Memory B cell (primary cell): ENCODE measurements at regions not wholly inside any gene's neighbourhood (a gene's known extent, or its start where the extent isn't known, plus 50 kb on each side); places are given as distances from the start of the nearest gene placed in this dataset.

Source experiments
- ATAC-seq: fragments of 150-1000 bp; cut with Tn5 transposase; 2 replicates; pipeline ENCODE4 v1.10.0; 2021; ENCODE audit warnings: low read depth, mild to moderate bottlenecking, moderate library complexity
- DNase-seq, 2 donors: peaks; one replicate each; pipeline ENCODE4 v3.0.0; 2022; ENCODE audit warnings: low spot score in 2 of 2
- H3K27ac Mint-ChIP-seq: one replicate; pipeline ENCODE4 v1.8.0; 2022; ENCODE audit warnings: mild to moderate bottlenecking, moderate library complexity, mixed read lengths
- H3K27me3 Mint-ChIP-seq: one replicate; pipeline ENCODE4 v1.8.0; 2022; ENCODE audit warnings: mixed read lengths
- H3K36me3 Mint-ChIP-seq: one replicate; pipeline ENCODE4 v1.8.0; 2022; ENCODE audit warnings: mild to moderate bottlenecking, mixed read lengths
- H3K4me1 Mint-ChIP-seq: one replicate; pipeline ENCODE4 v1.8.0; 2022; ENCODE audit warnings: mixed read lengths
- H3K4me3 Mint-ChIP-seq: one replicate; pipeline ENCODE4 v1.8.0; 2022; ENCODE audit warnings: mild to moderate bottlenecking, moderate library complexity, mixed read lengths
- H3K9me3 Mint-ChIP-seq: one replicate; pipeline ENCODE4 v1.8.0; 2022; ENCODE audit warnings: mixed read lengths

- no peak overlapping the region for H3K27ac Mint-ChIP-seq
- DNase-seq (no peak), ATAC-seq (no peak)
- H3K27me3 Mint-ChIP-seq: no peaks in the 10 kb centered on the region
- no peaks in the 10 kb centered on the region for H3K36me3 Mint-ChIP-seq
- peaks cover 13% of the 10 kb centered on the region for H3K9me3 Mint-ChIP-seq
- H3K4me3 Mint-ChIP-seq: no peak overlapping the region
- no peaks in the 10 kb centered on the region for H3K4me1 Mint-ChIP-seq
Observed at GRCh38 chr3:82940124-82940523, 1178.7 kb upstream of the GBE1 start.

GRCh38 chr3:82939491-82940097 is 1178.1 kb upstream of the GBE1 start:
- H3K4me1 Mint-ChIP-seq: no peaks in the 10 kb centered on the region
- H3K36me3 Mint-ChIP-seq: no peaks in the 10 kb centered on the region
- ATAC-seq (no peak), DNase-seq (no peak)
- H3K9me3 Mint-ChIP-seq: peaks cover 11% of the 10 kb centered on the region
- H3K27ac Mint-ChIP-seq: no peak overlapping the region
- H3K4me3 Mint-ChIP-seq: no peak overlapping the region
- no peaks in the 10 kb centered on the region for H3K27me3 Mint-ChIP-seq

DNA sequence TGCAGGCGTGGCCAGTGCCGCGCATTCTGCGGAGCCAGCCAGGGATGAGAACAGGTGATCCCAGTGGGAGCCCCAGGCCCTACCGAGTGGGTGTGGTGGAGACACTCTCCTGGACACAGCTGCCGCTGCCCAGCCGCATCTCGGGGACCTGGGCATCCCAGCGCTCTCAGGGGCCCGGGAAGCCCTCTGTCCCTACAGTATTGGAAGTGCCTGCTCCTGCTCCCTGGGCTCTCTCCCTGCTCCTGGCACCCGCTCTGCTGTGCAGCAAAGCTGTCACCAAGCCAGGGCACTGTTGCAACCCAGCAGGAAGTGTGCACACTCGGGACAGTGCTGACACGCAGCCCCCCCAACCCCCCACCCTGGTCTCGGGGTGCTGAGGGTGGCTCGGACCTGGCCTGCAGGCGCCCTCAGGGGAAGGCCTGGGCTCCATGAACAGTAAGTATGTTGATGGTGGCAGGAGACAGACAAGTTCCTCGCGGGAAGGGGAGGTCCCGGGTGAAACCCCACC is 1177.4 kb upstream of the GBE1 start:
- ATAC-seq: no peak
- no peaks in the 10 kb centered on the region for H3K36me3 Mint-ChIP-seq
- H3K4me3 Mint-ChIP-seq: no peak overlapping the region
- H3K4me1 Mint-ChIP-seq: no peaks in the 10 kb centered on the region
- no peak overlapping the region for H3K27ac Mint-ChIP-seq
- DNase-seq: no peak
- peaks cover 5% of the 10 kb centered on the region for H3K9me3 Mint-ChIP-seq
- no peaks in the 10 kb centered on the region for H3K27me3 Mint-ChIP-seq

DNA sequence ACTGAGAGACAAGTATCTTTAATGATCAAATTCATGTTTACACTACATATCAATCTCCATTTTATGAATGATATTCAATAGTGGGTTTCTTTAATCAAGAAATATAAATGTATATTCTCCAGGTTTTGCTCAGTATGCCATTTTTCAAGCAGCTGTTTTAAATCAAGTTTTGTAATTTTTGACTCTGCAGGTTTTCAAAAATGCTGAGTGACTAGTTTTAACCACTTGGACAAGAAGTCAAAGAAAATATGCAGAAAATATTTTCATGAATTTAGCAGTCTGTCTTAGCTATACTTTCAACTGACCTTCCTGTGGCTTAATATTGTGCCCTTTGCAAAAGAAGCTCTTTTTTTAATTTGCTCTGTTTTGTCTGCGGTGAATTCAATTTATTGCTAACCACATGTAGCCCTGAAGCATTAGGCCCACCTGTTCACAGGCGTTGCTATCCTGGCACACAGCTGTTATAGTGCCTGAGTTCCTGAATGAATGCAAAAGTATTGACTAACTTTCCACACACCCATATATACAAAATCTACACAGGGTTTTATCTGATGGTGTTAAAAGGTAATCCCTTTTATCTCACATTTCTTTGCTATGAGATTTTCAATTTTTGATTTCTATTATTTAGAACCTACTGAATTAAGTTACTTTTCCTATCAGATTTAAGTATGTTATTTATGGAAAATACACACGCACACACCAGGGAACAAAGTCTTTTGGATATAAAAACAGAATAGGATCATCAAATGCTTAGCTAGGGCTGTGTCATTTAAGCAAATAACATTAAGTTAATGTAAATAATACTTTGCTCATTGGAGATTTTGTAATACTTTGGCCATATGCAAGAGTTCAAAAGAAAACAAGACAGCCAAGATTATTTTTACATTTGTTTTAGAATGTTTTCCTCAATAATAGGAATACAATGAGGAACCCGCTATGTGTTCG is 1166.1 kb upstream of the GBE1 start:
- H3K27ac Mint-ChIP-seq: no peak overlapping the region
- H3K9me3 Mint-ChIP-seq: peaks cover 3% of the 10 kb centered on the region
- no peaks in the 10 kb centered on the region for H3K27me3 Mint-ChIP-seq
- no peaks in the 10 kb centered on the region for H3K4me1 Mint-ChIP-seq
- no peaks in the 10 kb centered on the region for H3K36me3 Mint-ChIP-seq
- ATAC-seq (no peak), DNase-seq (no peak)
- no peak overlapping the region for H3K4me3 Mint-ChIP-seq

- H3K4me1 Mint-ChIP-seq: no peaks in the 10 kb centered on the region
- no peak overlapping the region for H3K4me3 Mint-ChIP-seq
- DNase-seq: no peak
Observed at GRCh38 chr3:82891028-82891427, 1129.6 kb upstream of the GBE1 start.

GRCh38 chr3:82883072-82883471 is 1121.6 kb upstream of the GBE1 start:
- Mint-ChIP-seq H3K36me3 (no peaks in the 10 kb centered on the region), H3K4me1 (no peaks in the 10 kb centered on the region), H3K9me3 (peaks cover 6% of the 10 kb centered on the region), H3K27me3 (no peaks in the 10 kb centered on the region), H3K4me3 (no peak overlapping the region), H3K27ac (no peak overlapping the region)
- ATAC-seq (no peak), DNase-seq (no peak)

More at GRCh38 chr3:82891028-82891427, 1129.6 kb upstream of the GBE1 start:
- no peaks in the 10 kb centered on the region for H3K27me3 Mint-ChIP-seq
- H3K9me3 Mint-ChIP-seq: peaks cover 4% of the 10 kb centered on the region
- H3K36me3 Mint-ChIP-seq: no peaks in the 10 kb centered on the region
- no peak overlapping the region for H3K27ac Mint-ChIP-seq
- no peak for ATAC-seq

DNA sequence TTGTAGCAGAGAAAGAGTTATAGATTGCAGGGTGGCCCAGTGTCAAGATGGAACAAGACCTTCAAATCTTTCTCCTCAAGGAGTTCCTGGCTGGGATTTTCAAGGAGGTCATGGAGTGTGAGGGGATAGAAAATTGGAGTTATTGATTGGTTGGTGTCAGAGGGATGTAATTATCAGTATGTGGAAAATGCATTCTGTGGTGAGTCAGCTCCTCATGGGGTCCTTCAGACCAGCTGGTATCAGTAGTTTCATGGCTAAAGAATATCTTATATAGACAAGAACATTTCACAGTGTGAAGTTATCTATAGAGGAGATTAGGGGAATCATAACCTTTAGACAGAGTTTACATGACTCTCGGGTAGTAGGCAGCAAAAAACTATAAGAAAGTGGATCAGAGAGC is 1114.0 kb upstream of the GBE1 start:
- H3K4me1 Mint-ChIP-seq: no peaks in the 10 kb centered on the region
- DNase-seq: no peak
- no peak for ATAC-seq
- H3K4me3 Mint-ChIP-seq: no peak overlapping the region
- peaks cover 2% of the 10 kb centered on the region for H3K9me3 Mint-ChIP-seq
- H3K27ac Mint-ChIP-seq: no peak overlapping the region
- H3K36me3 Mint-ChIP-seq: no peaks in the 10 kb centered on the region
- no peaks in the 10 kb centered on the region for H3K27me3 Mint-ChIP-seq

DNA sequence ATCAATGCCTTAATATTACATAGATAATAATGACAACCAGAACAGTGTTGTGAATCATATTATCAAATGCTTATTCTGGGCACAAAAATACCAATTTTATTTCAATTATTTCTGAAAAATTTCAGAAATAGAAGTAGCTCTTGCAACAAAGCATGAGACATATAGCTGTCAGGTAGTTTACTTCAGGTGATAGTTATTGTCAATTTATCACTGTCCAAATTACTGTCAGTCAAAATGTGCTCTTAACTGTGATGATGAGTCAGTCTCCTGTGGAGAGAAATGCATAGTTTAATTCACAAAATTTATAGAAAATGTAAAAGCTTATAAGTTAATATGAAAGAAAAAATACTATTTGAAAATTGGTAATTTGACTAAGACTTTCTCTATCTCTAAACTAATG is 1078.4 kb upstream of the GBE1 start:
- DNase-seq: no peak
- H3K4me1 Mint-ChIP-seq: no peaks in the 10 kb centered on the region
- no peak overlapping the region for H3K4me3 Mint-ChIP-seq
- no peak for ATAC-seq
- no peak overlapping the region for H3K27ac Mint-ChIP-seq
- peaks cover 7% of the 10 kb centered on the region for H3K9me3 Mint-ChIP-seq
- H3K36me3 Mint-ChIP-seq: no peaks in the 10 kb centered on the region
- no peaks in the 10 kb centered on the region for H3K27me3 Mint-ChIP-seq

DNA sequence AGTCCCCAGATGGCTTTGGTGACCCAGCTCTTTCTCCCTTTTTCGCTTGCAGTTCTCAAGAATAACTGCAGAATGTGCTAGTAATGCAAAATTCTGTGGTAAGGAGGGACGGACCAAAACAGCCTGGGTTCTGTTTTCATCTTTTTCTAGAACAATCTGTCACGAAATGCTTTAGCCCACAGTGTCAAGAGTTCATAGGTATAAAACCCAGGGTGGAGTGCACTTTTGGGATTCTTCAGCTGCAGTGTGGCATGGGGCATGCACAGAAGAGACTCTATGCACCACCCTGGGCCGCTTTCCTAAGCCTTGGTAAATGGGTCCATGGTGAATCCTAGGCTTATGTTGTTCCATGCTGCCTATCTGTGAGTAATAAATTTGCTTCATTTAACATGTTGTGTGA is 1072.7 kb upstream of the GBE1 start:
- peaks cover 3% of the 10 kb centered on the region for H3K9me3 Mint-ChIP-seq
- no peaks in the 10 kb centered on the region for H3K4me1 Mint-ChIP-seq
- ATAC-seq (no peak), DNase-seq (no peak)
- H3K4me3 Mint-ChIP-seq: no peak overlapping the region
- H3K27ac Mint-ChIP-seq: no peak overlapping the region
- H3K27me3 Mint-ChIP-seq: no peaks in the 10 kb centered on the region
- H3K36me3 Mint-ChIP-seq: no peaks in the 10 kb centered on the region

DNA sequence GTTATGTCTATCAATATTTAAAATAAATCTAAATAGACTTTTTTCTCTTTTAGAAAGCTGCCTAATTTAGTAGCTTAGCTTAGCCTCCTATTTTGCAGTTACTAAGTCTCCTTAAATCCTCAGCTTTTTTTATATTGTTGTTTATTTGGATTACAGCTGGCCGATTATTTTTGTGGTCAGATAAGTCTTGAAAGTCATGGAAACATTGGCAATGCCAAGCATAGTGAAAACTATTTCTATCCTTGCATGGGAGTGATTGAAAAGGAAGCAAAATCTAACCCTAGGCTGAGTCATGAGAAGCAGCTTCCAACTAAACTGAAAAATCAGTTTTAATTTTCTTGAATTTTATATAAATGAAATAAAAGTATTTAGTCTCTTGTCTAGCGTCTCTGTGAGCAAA is 1063.0 kb upstream of the GBE1 start:
- H3K27ac Mint-ChIP-seq: no peak overlapping the region
- H3K36me3 Mint-ChIP-seq: no peaks in the 10 kb centered on the region
- ATAC-seq (no peak), DNase-seq (no peak)
- H3K4me1 Mint-ChIP-seq: no peaks in the 10 kb centered on the region
- no peak overlapping the region for H3K4me3 Mint-ChIP-seq
- H3K9me3 Mint-ChIP-seq: peaks cover 6% of the 10 kb centered on the region
- no peaks in the 10 kb centered on the region for H3K27me3 Mint-ChIP-seq

- H3K27me3 Mint-ChIP-seq: no peaks in the 10 kb centered on the region
- no peaks in the 10 kb centered on the region for H3K4me1 Mint-ChIP-seq
- no peak overlapping the region for H3K27ac Mint-ChIP-seq
- no peaks in the 10 kb centered on the region for H3K36me3 Mint-ChIP-seq
- no peak overlapping the region for H3K4me3 Mint-ChIP-seq
- H3K9me3 Mint-ChIP-seq: peaks cover 18% of the 10 kb centered on the region
- ATAC-seq: no peak
- DNase-seq: no peak
Observed at GRCh38 chr3:82816086-82816485, 1054.6 kb upstream of the GBE1 start.

DNA sequence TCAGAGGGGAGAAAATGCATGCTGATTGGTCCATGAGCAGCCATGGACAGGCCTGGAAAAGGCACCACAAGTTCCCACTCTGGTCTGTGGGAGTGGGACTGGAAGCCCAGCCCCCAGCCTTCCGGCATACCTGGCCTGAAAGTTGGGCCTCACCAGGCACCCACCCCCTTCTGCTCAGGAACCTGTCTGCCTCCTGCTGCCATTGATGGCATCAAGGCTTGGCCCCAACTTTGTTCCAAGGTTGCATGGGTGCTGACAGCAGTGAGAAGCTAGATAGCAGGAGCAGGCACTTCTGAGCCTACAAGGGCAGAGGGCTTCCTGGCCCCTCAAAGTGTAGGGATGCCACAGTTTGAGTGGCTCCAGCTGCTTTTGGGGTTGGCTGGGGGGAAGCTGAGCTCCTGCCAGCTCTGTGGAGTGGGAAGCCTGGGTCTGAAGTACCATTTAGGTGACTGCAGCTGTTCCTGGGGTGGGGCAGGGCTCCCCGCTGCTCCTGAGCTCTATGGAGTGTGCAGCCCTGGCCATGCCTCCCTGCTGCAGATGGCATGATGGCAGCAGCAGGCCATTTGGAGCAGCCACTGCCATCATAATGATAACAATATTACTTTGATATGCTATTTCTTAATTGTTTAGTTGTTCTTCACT is 1054.1 kb upstream of the GBE1 start:
- H3K27ac Mint-ChIP-seq: no peak overlapping the region
- no peak overlapping the region for H3K4me3 Mint-ChIP-seq
- H3K27me3 Mint-ChIP-seq: no peaks in the 10 kb centered on the region
- no peaks in the 10 kb centered on the region for H3K4me1 Mint-ChIP-seq
- ATAC-seq (no peak), DNase-seq (no peak)
- no peaks in the 10 kb centered on the region for H3K36me3 Mint-ChIP-seq
- H3K9me3 Mint-ChIP-seq: peaks cover 17% of the 10 kb centered on the region

DNA sequence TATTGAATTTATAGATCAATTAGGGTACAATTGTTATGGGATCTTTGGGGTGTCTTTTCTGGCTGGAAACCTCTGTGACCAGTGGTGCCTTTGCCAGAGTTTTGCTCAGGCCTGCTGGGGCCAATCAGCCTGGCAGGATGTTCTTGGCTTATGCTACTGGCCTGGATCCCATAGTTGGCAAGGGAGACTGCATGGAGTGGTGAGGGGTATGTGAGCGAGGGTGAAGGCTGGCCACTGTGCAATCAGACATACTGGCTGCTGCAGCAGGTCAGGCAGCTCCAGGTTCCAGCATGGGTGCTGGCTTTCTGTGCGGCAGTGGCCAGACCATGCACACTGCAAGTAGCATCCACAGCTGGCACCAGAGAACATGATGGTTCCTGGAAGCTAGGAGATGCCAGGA is 1053.2 kb upstream of the GBE1 start:
- peaks cover 16% of the 10 kb centered on the region for H3K9me3 Mint-ChIP-seq
- no peak overlapping the region for H3K27ac Mint-ChIP-seq
- ATAC-seq: no peak
- H3K27me3 Mint-ChIP-seq: no peaks in the 10 kb centered on the region
- no peak overlapping the region for H3K4me3 Mint-ChIP-seq
- DNase-seq: no peak
- no peaks in the 10 kb centered on the region for H3K36me3 Mint-ChIP-seq
- no peaks in the 10 kb centered on the region for H3K4me1 Mint-ChIP-seq

DNA sequence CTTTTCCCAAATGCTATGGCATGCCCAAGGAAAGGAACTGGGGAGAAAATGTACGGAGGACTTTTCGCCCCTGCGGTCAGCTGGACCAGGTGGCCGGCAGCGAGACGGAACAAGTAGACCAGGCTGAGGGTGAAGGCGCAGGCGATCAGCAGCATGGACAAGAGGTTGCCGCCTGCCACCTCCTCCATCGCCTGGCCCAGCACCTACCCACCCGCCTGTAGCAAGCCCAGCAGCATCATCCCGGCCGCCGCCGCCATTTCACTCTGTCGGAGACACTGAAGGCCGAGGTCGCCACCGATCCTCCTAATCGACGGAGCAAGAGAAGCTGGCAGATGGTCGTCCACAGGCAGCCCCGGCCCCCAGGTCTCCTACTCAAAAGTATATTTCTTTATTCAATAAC is 1046.3 kb upstream of the GBE1 start:
- ATAC-seq: no peak
- Mint-ChIP-seq H3K4me1 (no peaks in the 10 kb centered on the region), H3K27ac (no peak overlapping the region), H3K27me3 (no peaks in the 10 kb centered on the region), H3K36me3 (no peaks in the 10 kb centered on the region), H3K9me3 (peaks cover 10% of the 10 kb centered on the region), H3K4me3 (no peak overlapping the region)
- DNase-seq: no peak
